H1 (cell line): ENCODE measurements at regions not wholly inside any gene's neighbourhood (a gene's known extent, or its start where the extent isn't known, plus 50 kb on each side); places are given as distances from the start of the nearest gene placed in this dataset.

Experiments used
- CTCF ChIA-PET: fragments of 300-600 bp; sonication (Branson Sonifier 250); formaldehyde crosslinking; loops from one replicate; lab custom pipeline; 2021; ENCODE audit not compliant: partially characterized antibody; lab: Charles Lee
- POLR2A ChIA-PET: fragments of 300-600 bp; sonication (Branson Sonifier 250); formaldehyde crosslinking; loops from one replicate; lab custom pipeline; 2021; ENCODE audit warnings: inconsistent platforms; ENCODE audit not compliant: partially characterized antibody; lab: Charles Lee
- DNase-seq, 2 experiments: peaks; one replicate each; pipeline versions ENCODE4 v3.0.0 to v3.0.0-alpha.2; 2010 to 2022; ENCODE audit warnings: low spot score in 2 of 2, low read depth in 1 of 2, mixed read lengths in 1 of 2
- FAIRE-seq: peaks from 2 replicates; lab custom pipeline; 2011; peaks lifted over from hg19 to GRCh38; lab: Jason Lieb, UNC
- H2AFZ ChIP-seq: 2 replicates; pipeline ENCODE4 v1.8.1; 2012; ENCODE audit warnings: low read length, inconsistent platforms
- H2AK5ac ChIP-seq: 2 replicates; pipeline ENCODE4 v1.6.1; 2013; ENCODE audit warnings: low read depth, low read length
- H2BK120ac ChIP-seq: replicated peaks from 2 replicates; pipeline ENCODE3; 2013; ENCODE audit warnings: low read depth, low read length, inconsistent platforms
- H2BK12ac ChIP-seq: 2 replicates; pipeline ENCODE4 v1.6.1; 2013; ENCODE audit warnings: low read depth, low read length
- H2BK15ac ChIP-seq: 2 replicates; pipeline ENCODE4 v1.6.1; 2013; ENCODE audit warnings: low read length
- H2BK20ac ChIP-seq: 2 replicates; pipeline ENCODE4 v1.6.1; 2013; ENCODE audit warnings: low read length
- H2BK5ac ChIP-seq: 2 replicates; pipeline ENCODE4 v1.6.1; 2013; ENCODE audit warnings: low read depth, low read length
- H3K14ac ChIP-seq: 2 replicates; pipeline ENCODE4 v1.6.1; 2013; ENCODE audit warnings: inconsistent platforms; ENCODE audit not compliant: insufficient read length
- H3K18ac ChIP-seq: 2 replicates; pipeline ENCODE4 v1.6.1; 2013; ENCODE audit warnings: low read length; ENCODE audit errors: extremely low read depth
- H3K23ac ChIP-seq: 2 replicates; pipeline ENCODE4 v1.6.1; 2013; ENCODE audit warnings: inconsistent platforms; ENCODE audit not compliant: insufficient read length
- H3K23me2 ChIP-seq: 2 replicates; pipeline ENCODE4 v1.6.1; 2013; ENCODE audit warnings: low read depth, low read length
- H3K27ac ChIP-seq: 2 replicates; pipeline ENCODE4 v1.6.1; 2011; ENCODE audit warnings: low read depth, low read length, inconsistent platforms
- H3K27me3 ChIP-seq, 4 experiments: replicated peaks in 1 of 4; 1 replicate in 1 of 4; 2 replicates in 3 of 4; pipeline versions ENCODE4 v1.6.1 to v1.8.1; 2011 to 2013; ENCODE audit warnings: low read length in 3 of 4, mild to moderate bottlenecking in 3 of 4, inconsistent platforms in 2 of 4, mixed read lengths in 2 of 4, moderate library complexity in 1 of 4; ENCODE audit not compliant: control insufficient read depth in 3 of 4, insufficient read depth in 3 of 4; ENCODE audit errors: extremely low read depth in 1 of 4
- H3K36me3 ChIP-seq, 4 experiments: 2 replicates each; pipeline versions ENCODE4 v1.6.1 to v1.8.1; 2011 to 2013; ENCODE audit warnings: mild to moderate bottlenecking in 4 of 4, low read length in 3 of 4, moderate library complexity in 2 of 4, control low read depth in 1 of 4, inconsistent platforms in 1 of 4; ENCODE audit not compliant: insufficient read depth in 4 of 4, control insufficient read depth in 2 of 4
- H3K4ac ChIP-seq: replicated peaks from 2 replicates; pipeline ENCODE3; 2013; ENCODE audit warnings: low read length, low read depth, mixed read lengths, inconsistent platforms; ENCODE audit not compliant: insufficient read length
- H3K4me1 ChIP-seq, 4 experiments: replicated peaks in 1 of 4; 1 replicate in 1 of 4; 2 replicates in 3 of 4; pipeline versions ENCODE4 v1.6.1 to v1.8.1; 2011 to 2013; ENCODE audit warnings: low read length in 3 of 4, inconsistent platforms in 2 of 4, mixed read lengths in 1 of 4; ENCODE audit not compliant: insufficient read depth in 4 of 4, control insufficient read depth in 3 of 4
- H3K4me2 ChIP-seq, 2 experiments: 2 replicates each; pipeline versions ENCODE4 v1.6.1 to v1.8.1; 2011 to 2013; ENCODE audit warnings: low read depth in 2 of 2, low read length in 2 of 2, control low read depth in 1 of 2, inconsistent platforms in 1 of 2, mild to moderate bottlenecking in 1 of 2; ENCODE audit not compliant: insufficient read depth in 1 of 2
- H3K4me3 ChIP-seq, 4 experiments: fragments of 200-600, 300-600 bp in 1 of 4; sonication (generic), shearing (Covaris generic), sonication (Bioruptor Twin) in 1 of 4; 2 replicates each; pipeline versions ENCODE4 v1.5.1 to v1.8.1; 2011 to 2016; ENCODE audit warnings: low read length in 4 of 4, low read depth in 3 of 4, control low read depth in 2 of 4, inconsistent platforms in 2 of 4, mild to moderate bottlenecking in 2 of 4, mixed read lengths in 1 of 4, moderate library complexity in 1 of 4; ENCODE audit not compliant: insufficient read depth in 2 of 4; ENCODE audit errors: extremely low read depth in 1 of 4
- H3K56ac ChIP-seq: replicated peaks from 2 replicates; pipeline ENCODE3; 2013; ENCODE audit warnings: low read depth, mild to moderate bottlenecking, mixed read lengths, low read length, inconsistent platforms; ENCODE audit not compliant: insufficient read length
- H3K79me1 ChIP-seq: 2 replicates; pipeline ENCODE4 v1.6.1; 2013; ENCODE audit warnings: low read depth, low read length, control low read depth
- H3K79me2 ChIP-seq, 2 experiments: 2 replicates each; pipeline versions ENCODE4 v1.6.1 to v1.8.1; 2012 to 2013; ENCODE audit warnings: low read length in 2 of 2, mild to moderate bottlenecking in 2 of 2, inconsistent platforms in 1 of 2; ENCODE audit not compliant: insufficient read depth in 2 of 2, control insufficient read depth in 1 of 2
- H3K9ac ChIP-seq, 4 experiments: replicated peaks in 1 of 4; 1 replicate in 1 of 4; 2 replicates in 3 of 4; pipeline versions ENCODE4 v1.6.1 to v1.8.1; 2011 to 2013; ENCODE audit warnings: low read depth in 3 of 4, low read length in 3 of 4, control low read depth in 2 of 4, mild to moderate bottlenecking in 2 of 4, moderate library complexity in 2 of 4, inconsistent platforms in 1 of 4; ENCODE audit errors: extremely low read depth in 1 of 4
- H3K9me3 ChIP-seq, 2 experiments: 2 replicates each; pipeline versions ENCODE4 v1.6.1 to v1.8.1; 2012 to 2013; ENCODE audit warnings: mild to moderate bottlenecking in 2 of 2, moderate library complexity in 2 of 2, control low read depth in 1 of 2, inconsistent platforms in 1 of 2, low read depth in 1 of 2, low read length in 1 of 2, mixed read lengths in 1 of 2; ENCODE audit not compliant: insufficient read depth in 2 of 2
- H4K20me1 ChIP-seq, 2 experiments: replicated peaks in 1 of 2; 2 replicates each; pipeline versions ENCODE3 to v1.8.1; 2011 to 2013; ENCODE audit warnings: inconsistent platforms in 2 of 2, low read length in 2 of 2, mild to moderate bottlenecking in 1 of 2; ENCODE audit not compliant: insufficient read depth in 2 of 2, control insufficient read depth in 1 of 2
- H4K5ac ChIP-seq: 2 replicates; pipeline ENCODE4 v1.6.1; 2013; ENCODE audit warnings: low read length, low read depth, mixed read lengths, inconsistent platforms; ENCODE audit not compliant: insufficient read length
- H4K8ac ChIP-seq: 2 replicates; pipeline ENCODE4 v1.8.0; 2013; ENCODE audit warnings: mild to moderate bottlenecking, moderate library complexity, low read length, inconsistent platforms; ENCODE audit not compliant: insufficient read depth; ENCODE audit errors: extremely low read depth
- H4K91ac ChIP-seq: replicated peaks from 2 replicates; pipeline ENCODE3; 2013; ENCODE audit warnings: low read length, mixed read lengths, inconsistent platforms; ENCODE audit not compliant: insufficient read length
- GTF2F1 ChIP-seq: IDR thresholded peaks from 2 replicates; pipeline ENCODE4 v1.6.1; 2012; ENCODE audit warnings: low read depth, low read length, improper control_type of control experiment, borderline replicate concordance
- KDM5A ChIP-seq: fragments of 200-600 bp; IDR thresholded peaks from 2 replicates; pipeline ENCODE4 v1.7.1; 2012; ENCODE audit warnings: mild to moderate bottlenecking, low read length, inconsistent platforms, mixed read lengths
- POLR2A ChIP-seq, 2 experiments: IDR thresholded peaks; 1 replicate in 1 of 2; 2 replicates in 1 of 2; pipeline ENCODE4 v1.6.1; 2011; ENCODE audit warnings: low read depth in 2 of 2, low read length in 2 of 2, mild to moderate bottlenecking in 2 of 2; ENCODE audit errors: control extremely low read depth in 1 of 2
- RBBP5 ChIP-seq: IDR thresholded peaks from 2 replicates; pipeline ENCODE4 v1.7.1; 2012; ENCODE audit warnings: low read depth, mild to moderate bottlenecking, inconsistent platforms, low read length, moderate library complexity, borderline replicate concordance
- SIN3A ChIP-seq, 2 experiments: IDR thresholded peaks in 1 of 2; conservative IDR thresholded peaks in 1 of 2; 2 replicates each; pipeline ENCODE4 v1.6.1; 2011 to 2012; ENCODE audit warnings: low read length in 2 of 2, improper control_type of control experiment in 1 of 2, low read depth in 1 of 2, mild to moderate bottlenecking in 1 of 2
- TAF1 ChIP-seq: IDR thresholded peaks from 2 replicates; pipeline ENCODE4 v1.6.1; 2011; ENCODE audit warnings: mild to moderate bottlenecking, low read depth, low read length
- TAF7 ChIP-seq: optimal IDR thresholded peaks from 2 replicates; pipeline ENCODE3; 2011; ENCODE audit warnings: low read depth, mild to moderate bottlenecking, inconsistent platforms, low read length, moderate library complexity, borderline replicate concordance
- TBP ChIP-seq: IDR thresholded peaks from 2 replicates; pipeline ENCODE4 v1.6.1; 2011; ENCODE audit warnings: low read depth, low read length, improper control_type of control experiment
- WGBS, 2 experiments: shearing (Covaris generic) in 1 of 2; methylation state at CpG; one replicate each; pipeline versions ENCODE4 v1.1.6 to v1.1.7; 2013 to 2015; ENCODE audit warnings: low lambda C conversion rate in 2 of 2, mixed read lengths in 2 of 2, inconsistent platforms in 1 of 2, low coverage in 1 of 2, missing lambda C conversion rate in 1 of 2; ENCODE audit not compliant: insufficient replicate concordance in 2 of 2, insufficient coverage in 1 of 2, insufficient read length in 1 of 2; ENCODE audit errors: extremely low coverage in 1 of 2, missing lambda C conversion rate in 1 of 2; 5-methylcytosine and 5-hydroxymethylcytosine counted together
- TF ChIP-seq, protein P1 (sequence below), 3 experiments: IDR thresholded peaks; 1 replicate in 2 of 3; 2 replicates in 1 of 3; pipeline versions ENCODE4 v1.5.1 to v1.6.1; 2011; ENCODE audit warnings: low read length in 3 of 3, mild to moderate bottlenecking in 3 of 3, inconsistent platforms in 2 of 3, low read depth in 1 of 3, moderate library complexity in 1 of 3; ENCODE audit not compliant: insufficient read depth in 1 of 3; ENCODE audit errors: control extremely low read depth in 1 of 3

DNA sequence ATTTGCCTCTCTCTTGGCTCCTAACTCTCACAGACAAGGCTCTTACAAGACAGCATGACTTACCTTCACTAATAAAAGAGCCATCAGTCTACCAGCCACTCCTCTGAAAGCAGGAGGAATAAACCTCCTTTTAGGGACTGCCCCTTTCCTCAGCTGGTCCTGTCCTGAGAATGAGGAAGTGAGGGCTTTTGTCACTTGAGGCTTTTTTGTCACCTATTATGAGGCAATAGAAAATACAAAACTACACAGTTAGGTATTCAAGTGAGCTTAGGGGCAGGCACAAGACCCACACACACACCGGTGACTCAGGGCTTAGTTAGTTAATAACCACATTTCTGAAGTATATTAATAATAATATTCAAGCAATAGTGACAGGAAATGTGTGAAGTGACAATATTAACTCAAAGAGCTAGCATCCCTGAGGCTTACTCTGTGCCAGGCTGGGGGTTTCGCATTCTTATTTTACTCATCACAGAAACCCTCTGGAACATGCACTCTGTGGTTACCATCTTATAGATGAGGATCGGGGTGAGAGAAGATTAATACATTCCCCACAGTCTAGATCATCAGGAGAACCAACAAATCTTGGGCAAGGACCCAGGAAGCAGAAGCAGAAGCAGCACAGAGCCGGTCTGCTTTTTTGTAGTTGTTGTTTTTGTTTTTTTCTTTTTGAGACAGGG, 379.9 kb downstream of the LIG4 start:
- H2BK120ac ChIP-seq: no peak overlapping the region
- no peak overlapping the region for H3K14ac ChIP-seq
- no peak overlapping the region for H2BK15ac ChIP-seq
- H3K56ac ChIP-seq: no peak overlapping the region
- no peak overlapping the region for H3K4me3 ChIP-seq
- H2AK5ac ChIP-seq: no peak overlapping the region
- H2BK5ac ChIP-seq: no peak overlapping the region; the same call in 1 of the 2 replicates
- no peaks in the 10 kb centered on the region; the same call in 1 of the 2 replicates for H3K23me2 ChIP-seq
- H3K4me1 ChIP-seq: peaks cover 2 to 22% (median 17%) of the 10 kb centered on the region in 4 experiments
- no peaks in the 10 kb centered on the region for H4K20me1 ChIP-seq
- H3K27me3 ChIP-seq: no peaks in the 10 kb centered on the region
- no peak overlapping the region for H2AFZ ChIP-seq
- no peak overlapping the region for H2BK12ac ChIP-seq
- H2BK20ac ChIP-seq: no peak overlapping the region
- no peaks in the 10 kb centered on the region for H3K9me3 ChIP-seq
- ChIA-PET POLR2A (interaction anchor here (1.6 kb wide), 1 partner anchor 9 kb away, joined by 4 read pairs; no protein-coding TSS in a partner anchor), CTCF (no interaction called here)
- no peak overlapping the region for H3K9ac ChIP-seq
- no peak for DNase-seq
- no peak overlapping the region for H4K91ac ChIP-seq
- no peak overlapping the region for H3K23ac ChIP-seq
- H3K27ac ChIP-seq: no peak overlapping the region
- H3K4me2 ChIP-seq: no peak overlapping the region
- H4K8ac ChIP-seq: no peak overlapping the region
- TF ChIP-seq POLR2A (IDR thresholded peaks at IDR 0.05; ENCODE audit: control extremely low read depth in 1 of 2, low read depth in 2 of 2, low read length in 2 of 2): no peak
- no peak for TF ChIP-seq GTF2F1
- no peak for TF ChIP-seq TAF1
- TF ChIP-seq TAF7: no peak
- no peak for TF ChIP-seq SIN3A (conservative IDR thresholded peaks at IDR 0.05 in 1 of 2, IDR thresholded peaks at IDR 0.05 in 1 of 2; ENCODE audit: low read depth in 1 of 2, low read length in 2 of 2)
- no peak for TF ChIP-seq KDM5A
- TF ChIP-seq RBBP5: no peak
- TF ChIP-seq TBP: no peak
- TF ChIP-seq, protein P1, sequence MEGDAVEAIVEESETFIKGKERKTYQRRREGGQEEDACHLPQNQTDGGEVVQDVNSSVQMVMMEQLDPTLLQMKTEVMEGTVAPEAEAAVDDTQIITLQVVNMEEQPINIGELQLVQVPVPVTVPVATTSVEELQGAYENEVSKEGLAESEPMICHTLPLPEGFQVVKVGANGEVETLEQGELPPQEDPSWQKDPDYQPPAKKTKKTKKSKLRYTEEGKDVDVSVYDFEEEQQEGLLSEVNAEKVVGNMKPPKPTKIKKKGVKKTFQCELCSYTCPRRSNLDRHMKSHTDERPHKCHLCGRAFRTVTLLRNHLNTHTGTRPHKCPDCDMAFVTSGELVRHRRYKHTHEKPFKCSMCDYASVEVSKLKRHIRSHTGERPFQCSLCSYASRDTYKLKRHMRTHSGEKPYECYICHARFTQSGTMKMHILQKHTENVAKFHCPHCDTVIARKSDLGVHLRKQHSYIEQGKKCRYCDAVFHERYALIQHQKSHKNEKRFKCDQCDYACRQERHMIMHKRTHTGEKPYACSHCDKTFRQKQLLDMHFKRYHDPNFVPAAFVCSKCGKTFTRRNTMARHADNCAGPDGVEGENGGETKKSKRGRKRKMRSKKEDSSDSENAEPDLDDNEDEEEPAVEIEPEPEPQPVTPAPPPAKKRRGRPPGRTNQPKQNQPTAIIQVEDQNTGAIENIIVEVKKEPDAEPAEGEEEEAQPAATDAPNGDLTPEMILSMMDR (IDR thresholded peaks at IDR 0.05; ENCODE audit: control extremely low read depth in 1 of 3, insufficient read depth in 1 of 3, low read depth in 1 of 3, low read length in 3 of 3): no peak
- peaks cover 0 to 3% of the 10 kb centered on the region in 2 experiments; a peak in 1 of 4 replicates for H3K79me2 ChIP-seq
- 94% methylated on average over 4 of the region's 4 CpGs; no CpG with 5 or more reads in 1 of the 2 experiments for WGBS, 2 experiments
- no peak for FAIRE-seq
- H3K18ac ChIP-seq: no peak overlapping the region
- H3K36me3 ChIP-seq: no peaks in the 10 kb centered on the region
- no peak overlapping the region for H4K5ac ChIP-seq
- H3K4ac ChIP-seq: no peak overlapping the region
- no peaks in the 10 kb centered on the region for H3K79me1 ChIP-seq
